Colonic mucosa (tissue), 4 donors: ENCODE measurements at regions not wholly inside any gene's neighbourhood (a gene's known extent, or its start where the extent isn't known, plus 50 kb on each side); places are given as distances from the start of the nearest gene placed in this dataset.
"Not testable (repeated sequence)": the region's sequence is repeated elsewhere in the genome, so short reads cannot be mapped to it uniquely, and the experiment has no call there.

Source experiments
- DNase-seq: peaks from one replicate; pipeline ENCODE4 v3.0.0-alpha.2; 2020
- H3K27ac ChIP-seq: fragments of 200-600 bp; one replicate; pipeline ENCODE4 v1.8.0; 2021
- H3K27me3 ChIP-seq: fragments of 200-600 bp; one replicate; pipeline ENCODE4 v1.8.0; 2021
- H3K36me3 ChIP-seq: fragments of 200-600 bp; one replicate; pipeline ENCODE4 v1.8.0; 2021
- H3K4me1 ChIP-seq: fragments of 200-600 bp; one replicate; pipeline ENCODE4 v1.8.0; 2021; ENCODE audit warnings: mild to moderate bottlenecking
- H3K4me3 ChIP-seq: fragments of 200-600 bp; one replicate; pipeline ENCODE4 v1.8.0; 2021
- H3K9ac ChIP-seq, 2 donors: one replicate each; pipeline ENCODE4 v1.7.0; 2013; ENCODE audit warnings: control low read depth in 2 of 2, low read depth in 2 of 2, low read length in 2 of 2
- H3K9me3 ChIP-seq: fragments of 200-600 bp; one replicate; pipeline ENCODE4 v1.8.0; 2021
- intact Hi-C: fragments of 100-400 bp; cut with DNase I; formaldehyde crosslinking; loops from one replicate; pipeline ENCODE4 v1.14.1; 2022
- TF ChIP-seq, protein P1 (sequence below): fragments of 200-600 bp; IDR thresholded peaks from one replicate; pipeline ENCODE4 v1.8.0; 2022; ENCODE audit warnings: antibody characterized with exemption, mild to moderate bottlenecking
- donor health status: healthy.
- donor health status: DM: no; HTN: no; CAD: no.
- donor health status: DM: no; HTN: no; CAD: no.

GRCh38 chr5:125679522-125679921, 743.7 kb upstream of the GRAMD2B start:
- intact Hi-C loops, result no loop called here
- Histone ChIP-seq H3K9me3 (no peaks in the 10 kb centered on the region), H3K36me3 (no peaks in the 10 kb centered on the region), H3K4me1 (no peaks in the 10 kb centered on the region), H3K4me3 (no peak overlapping the region), H3K9ac (no peak overlapping the region), H3K27me3 (no peaks in the 10 kb centered on the region), H3K27ac (no peak overlapping the region)
- DNase-seq, result no peak
- TF ChIP-seq, protein P1, sequence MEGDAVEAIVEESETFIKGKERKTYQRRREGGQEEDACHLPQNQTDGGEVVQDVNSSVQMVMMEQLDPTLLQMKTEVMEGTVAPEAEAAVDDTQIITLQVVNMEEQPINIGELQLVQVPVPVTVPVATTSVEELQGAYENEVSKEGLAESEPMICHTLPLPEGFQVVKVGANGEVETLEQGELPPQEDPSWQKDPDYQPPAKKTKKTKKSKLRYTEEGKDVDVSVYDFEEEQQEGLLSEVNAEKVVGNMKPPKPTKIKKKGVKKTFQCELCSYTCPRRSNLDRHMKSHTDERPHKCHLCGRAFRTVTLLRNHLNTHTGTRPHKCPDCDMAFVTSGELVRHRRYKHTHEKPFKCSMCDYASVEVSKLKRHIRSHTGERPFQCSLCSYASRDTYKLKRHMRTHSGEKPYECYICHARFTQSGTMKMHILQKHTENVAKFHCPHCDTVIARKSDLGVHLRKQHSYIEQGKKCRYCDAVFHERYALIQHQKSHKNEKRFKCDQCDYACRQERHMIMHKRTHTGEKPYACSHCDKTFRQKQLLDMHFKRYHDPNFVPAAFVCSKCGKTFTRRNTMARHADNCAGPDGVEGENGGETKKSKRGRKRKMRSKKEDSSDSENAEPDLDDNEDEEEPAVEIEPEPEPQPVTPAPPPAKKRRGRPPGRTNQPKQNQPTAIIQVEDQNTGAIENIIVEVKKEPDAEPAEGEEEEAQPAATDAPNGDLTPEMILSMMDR, result no peak

GRCh38 chr5:125683669-125684068, 739.5 kb upstream of the GRAMD2B start:
- TF ChIP-seq, protein P1, result no peak
- intact Hi-C loops, result no loop called here
- Histone ChIP-seq H3K9ac (no peak overlapping the region), H3K4me1 (no peaks in the 10 kb centered on the region), H3K4me3 (no peak overlapping the region), H3K9me3 (no peaks in the 10 kb centered on the region), H3K27ac (no peak overlapping the region), H3K36me3 (no peaks in the 10 kb centered on the region), H3K27me3 (no peaks in the 10 kb centered on the region)
- no peak for DNase-seq

GRCh38 chr5:125685771-125686170, 737.4 kb upstream of the GRAMD2B start:
- DNase-seq, result no peak
- intact Hi-C loops, result no loop called here

GRCh38 chr5:125691738-125692530, 731.3 kb upstream of the GRAMD2B start:
- H3K4me3 ChIP-seq, H3K9ac ChIP-seq, H3K4me1 ChIP-seq, H3K36me3 ChIP-seq, H3K9me3 ChIP-seq, DNase-seq, H3K27ac ChIP-seq, intact Hi-C loops, H3K27me3 ChIP-seq: not testable (repeated sequence)

More at GRCh38 chr5:125685771-125686170, 737.4 kb upstream of the GRAMD2B start:
- TF ChIP-seq, protein P1, result no peak
- Histone ChIP-seq H3K9me3 (no peaks in the 10 kb centered on the region), H3K4me1 (no peaks in the 10 kb centered on the region), H3K36me3 (no peaks in the 10 kb centered on the region), H3K27ac (no peak overlapping the region), H3K27me3 (no peaks in the 10 kb centered on the region), H3K4me3 (no peak overlapping the region), H3K9ac (no peak overlapping the region)

- intact Hi-C loops, result no loop called here
- no peaks in the 10 kb centered on the region for H3K36me3 ChIP-seq
- H3K27ac ChIP-seq, result no peak overlapping the region
- H3K4me1 ChIP-seq, result no peaks in the 10 kb centered on the region
- DNase-seq, result no peak
- no peak overlapping the region for H3K4me3 ChIP-seq
- TF ChIP-seq, protein P1, result no peak
- H3K27me3 ChIP-seq, result no peaks in the 10 kb centered on the region
- H3K9ac ChIP-seq, result no peak overlapping the region
- H3K9me3 ChIP-seq, result no peaks in the 10 kb centered on the region
Measured at GRCh38 chr5:125695996-125696655, 727.1 kb upstream of the GRAMD2B start.

GRCh38 chr5:125696762-125697161, 726.4 kb upstream of the GRAMD2B start:
- no peak for DNase-seq
- H3K36me3 ChIP-seq, result no peaks in the 10 kb centered on the region
- intact Hi-C loops, result no loop called here
- no peaks in the 10 kb centered on the region for H3K27me3 ChIP-seq
- TF ChIP-seq, protein P1, result no peak
- H3K4me3 ChIP-seq, result no peak overlapping the region
- H3K27ac ChIP-seq, result no peak overlapping the region
- H3K9ac ChIP-seq, result no peak overlapping the region
- no peaks in the 10 kb centered on the region for H3K9me3 ChIP-seq
- no peaks in the 10 kb centered on the region for H3K4me1 ChIP-seq
